AG04449 (cell line): ENCODE measurements at regions not wholly inside any gene's neighbourhood (a gene's known extent, or its start where the extent isn't known, plus 50 kb on each side); places are given as distances from the start of the nearest gene placed in this dataset.

ENCODE experiments used
- CTCF ChIA-PET: fragments of 350-600 bp; formaldehyde crosslinking; extraction: SDS; loops from one replicate; lab custom pipeline; 2021; ENCODE audit warnings: antibody characterized with exemption; lab: Yijun Ruan, JAX
- POLR2A ChIA-PET: fragments of 400-600, 350-600 bp; formaldehyde crosslinking; extraction: SDS; loops from one replicate; lab custom pipeline; 2020; ENCODE audit warnings: antibody characterized with exemption, inconsistent platforms; lab: Yijun Ruan, JAX
- DNase-seq: peaks from one replicate; pipeline ENCODE4 v3.0.0-alpha.2; 2010; ENCODE audit warnings: low read depth, low spot score
- H3K4me3 ChIP-seq: 2 replicates; pipeline ENCODE4 v1.5.1; 2011; ENCODE audit warnings: low read depth, mild to moderate bottlenecking, control low read depth, low read length
- CTCF ChIP-seq: IDR thresholded peaks from one replicate; pipeline ENCODE4 v1.5.1; 2011; ENCODE audit warnings: mild to moderate bottlenecking, moderate library complexity, low read length, control low read depth, inconsistent platforms; ENCODE audit not compliant: insufficient read depth; ENCODE audit errors: missing control alignments

GRCh38 chr12:131499160-131499863 is 211.6 kb upstream of the SFSWAP start:
- ChIA-PET POLR2A (no interaction called here), CTCF (no interaction called here)
- TF ChIP-seq CTCF: no peak
- H3K4me3 ChIP-seq: no peak overlapping the region
- DNase-seq: no peak

- ChIA-PET CTCF (no interaction called here), POLR2A (no interaction called here)
Measured at GRCh38 chr12:131499864-131500190, 211.1 kb upstream of the SFSWAP start.

GRCh38 chr12:131500564-131500963 is 210.3 kb upstream of the SFSWAP start:
- ChIA-PET POLR2A (no interaction called here), CTCF (no interaction called here)
- no peak for DNase-seq
- H3K4me3 ChIP-seq: no peak overlapping the region
- no peak for TF ChIP-seq CTCF

More at GRCh38 chr12:131499864-131500190, 211.1 kb upstream of the SFSWAP start:
- no peak for TF ChIP-seq CTCF
- no peak overlapping the region for H3K4me3 ChIP-seq
- no peak for DNase-seq

GRCh38 chr12:131505561-131505960 is 205.3 kb upstream of the SFSWAP start:
- H3K4me3 ChIP-seq: no peak overlapping the region
- DNase-seq: no peak
- ChIA-PET CTCF (no interaction called here), POLR2A (no interaction called here)
- TF ChIP-seq CTCF: no peak

- no peak for DNase-seq
- ChIA-PET POLR2A (no interaction called here), CTCF (no interaction called here)
- H3K4me3 ChIP-seq: no peak overlapping the region
- TF ChIP-seq CTCF: no peak
Measured at GRCh38 chr12:131506426-131506825, 204.5 kb upstream of the SFSWAP start.

GRCh38 chr12:131507094-131507493 is 203.8 kb upstream of the SFSWAP start:
- POLR2A ChIA-PET: no interaction called here
- no peak overlapping the region for H3K4me3 ChIP-seq
- TF ChIP-seq CTCF: no peak
- DNase-seq: no peak
- CTCF ChIA-PET: no interaction called here
